Activated CD4-positive, alpha-beta T cell treated with anti-CD3 and anti-CD28 coated beads, Interleukin-2, amount 50 U/mL, for 1 hour (primary cell): ENCODE measurements at regions not wholly inside any gene's neighbourhood (a gene's known extent, or its start where the extent isn't known, plus 50 kb on each side); places are given as distances from the start of the nearest gene placed in this dataset.
"Not testable (repeated sequence)": the region's sequence is repeated elsewhere in the genome, so short reads cannot be mapped to it uniquely, and the experiment has no call there.

Source experiments
- DNase-seq: peaks from one replicate; pipeline ENCODE4 v3.0.0-alpha.2; 2020

- not testable (repeated sequence) for DNase-seq
Measured at GRCh38 chr5:87212183-87212582, 55.5 kb upstream of the RASA1 start.

- DNase-seq = not testable (repeated sequence)
Measured at GRCh38 chr5:87217480-87217879, 50.2 kb upstream of the RASA1 start.
